Neural cell (in vitro differentiated cells): ENCODE measurements at regions not wholly inside any gene's neighbourhood (a gene's known extent, or its start where the extent isn't known, plus 50 kb on each side); places are given as distances from the start of the nearest gene placed in this dataset.
"Not testable (repeated sequence)": the region's sequence is repeated elsewhere in the genome, so short reads cannot be mapped to it uniquely, and the experiment has no call there.

Source experiments
- H2AFZ ChIP-seq: fragments of 200-600, 300-800 bp; sonication (generic), shearing (Covaris generic); 2 replicates; pipeline ENCODE4 v1.6.0; 2014; ENCODE audit warnings: low read depth, mild to moderate bottlenecking, antibody characterized with exemption, low read length, moderate library complexity
- H3F3A ChIP-seq: fragments of 200-600 bp; shearing (Covaris generic); 2 replicates; pipeline ENCODE4 v1.6.1; 2016; ENCODE audit warnings: mild to moderate bottlenecking, moderate library complexity, mixed read lengths, antibody characterized with exemption, low read length; ENCODE audit not compliant: insufficient read depth, poor library complexity, severe bottlenecking
- H3K27ac ChIP-seq: fragments of 200-600, 300-800 bp; sonication (generic), shearing (Covaris generic); 2 replicates; pipeline ENCODE4 v1.5.1; 2014; ENCODE audit warnings: mild to moderate bottlenecking, low read length, moderate library complexity
- H3K27me3 ChIP-seq: fragments of 300-800, 200-600 bp; sonication (generic), shearing (Covaris generic); 2 replicates; pipeline ENCODE4 v1.6.0; 2014; ENCODE audit warnings: mild to moderate bottlenecking, low read depth, low read length, moderate library complexity; ENCODE audit not compliant: insufficient read depth
- H3K36me3 ChIP-seq: fragments of 300-800, 200-600 bp; sonication (generic), shearing (Covaris generic); 2 replicates; pipeline ENCODE4 v1.5.1; 2014; ENCODE audit warnings: mild to moderate bottlenecking, antibody characterized with exemption, low read length, moderate library complexity; ENCODE audit not compliant: insufficient read depth
- H3K4me2 ChIP-seq: fragments of 300-800, 200-600 bp; sonication (generic), shearing (Covaris generic); 2 replicates; pipeline ENCODE4 v1.6.0; 2014; ENCODE audit warnings: mild to moderate bottlenecking, low read length
- H3K4me3 ChIP-seq: fragments of 300-800, 200-600 bp; sonication (generic), shearing (Covaris generic); 2 replicates; pipeline ENCODE4 v1.5.1; 2014; ENCODE audit warnings: mild to moderate bottlenecking, low read length, moderate library complexity
- H3K79me2 ChIP-seq: fragments of 200-600 bp; shearing (Covaris generic); replicated peaks from 2 replicates; pipeline ENCODE4 v1.6.0; 2014; ENCODE audit warnings: mild to moderate bottlenecking, low read length, moderate library complexity; ENCODE audit not compliant: insufficient read depth
- H3K9ac ChIP-seq: fragments of 300-800, 200-600 bp; sonication (generic), shearing (Covaris generic); 2 replicates; pipeline ENCODE4 v1.6.1; 2016; ENCODE audit warnings: mild to moderate bottlenecking, low read length, mixed read lengths
- H3K9me2 ChIP-seq: fragments of 200-600 bp; shearing (Covaris generic); 2 replicates; pipeline ENCODE4 v1.6.1; 2016; ENCODE audit warnings: mild to moderate bottlenecking, low read length, mixed read lengths; ENCODE audit not compliant: insufficient read depth
- H3K9me3 ChIP-seq: fragments of 200-600, 300-800 bp; sonication (generic), shearing (Covaris generic); 2 replicates; pipeline ENCODE4 v1.6.1; 2016; ENCODE audit warnings: mild to moderate bottlenecking, mixed run types, low read length, moderate library complexity, mixed read lengths
- H4K20me1 ChIP-seq: fragments of 200-600 bp; shearing (Covaris generic); 2 replicates; pipeline ENCODE4 v1.6.1; 2016; ENCODE audit warnings: mild to moderate bottlenecking, mixed run types; ENCODE audit not compliant: insufficient read depth
- CTCF ChIP-seq: fragments of 450-650 bp; IDR thresholded peaks from 2 replicates; pipeline ENCODE4 v1.5.1; 2014; ENCODE audit warnings: antibody characterized with exemption, mild to moderate bottlenecking, moderate library complexity; ENCODE audit not compliant: poor library complexity, severe bottlenecking
- EP300 ChIP-seq: fragments of 450-650 bp; conservative IDR thresholded peaks from 2 replicates; pipeline ENCODE4 v1.6.1; 2014; ENCODE audit warnings: antibody characterized with exemption, mild to moderate bottlenecking, moderate library complexity; ENCODE audit not compliant: poor library complexity, severe bottlenecking
- EZH2 ChIP-seq: fragments of 200-600, 300-800 bp; shearing (Covaris generic), sonication (generic); IDR thresholded peaks from 2 replicates; pipeline ENCODE4 v1.6.1; 2014; ENCODE audit warnings: antibody characterized with exemption, low read length, borderline replicate concordance, mild to moderate bottlenecking; ENCODE audit not compliant: insufficient read depth, poor library complexity, severe bottlenecking
- MXI1 ChIP-seq: fragments of 450-650 bp; conservative IDR thresholded peaks from 2 replicates; pipeline ENCODE4 v1.6.1; 2014; ENCODE audit warnings: antibody characterized with exemption, mild to moderate bottlenecking; ENCODE audit not compliant: poor library complexity, severe bottlenecking
- POLR2AphosphoS5 ChIP-seq: IDR thresholded peaks from 2 replicates; pipeline ENCODE4 v1.6.1; 2012
- RAD21 ChIP-seq: fragments of 450-650 bp; conservative IDR thresholded peaks from 2 replicates; pipeline ENCODE4 v1.6.1; 2014; ENCODE audit warnings: antibody characterized with exemption, mild to moderate bottlenecking, moderate library complexity
- REST ChIP-seq: IDR thresholded peaks from 2 replicates; pipeline ENCODE4 v1.6.1; 2012; ENCODE audit warnings: borderline replicate concordance
- SMC3 ChIP-seq: fragments of 450-650 bp; conservative IDR thresholded peaks from 2 replicates; pipeline ENCODE4 v1.6.1; 2014; ENCODE audit warnings: antibody characterized with exemption, mild to moderate bottlenecking, moderate library complexity; ENCODE audit not compliant: poor library complexity
- TAF1 ChIP-seq: IDR thresholded peaks from 2 replicates; pipeline ENCODE4 v1.6.1; 2012; ENCODE audit warnings: low read depth

GRCh38 chr7:109663806-109664205, 1094.1 kb downstream of the DNAJB9 start:
- H3F3A ChIP-seq, result no peaks in the 10 kb centered on the region
- no peaks in the 10 kb centered on the region for H3K79me2 ChIP-seq
- no peaks in the 10 kb centered on the region for H3K27me3 ChIP-seq
- TF ChIP-seq REST, result no peak
- TF ChIP-seq RAD21, result no peak
- no peak for TF ChIP-seq SMC3
- no peak for TF ChIP-seq EP300
- no peak for TF ChIP-seq POLR2AphosphoS5
- TF ChIP-seq MXI1, result no peak
- TF ChIP-seq EZH2, result no peak
- TF ChIP-seq TAF1, result no peak
- TF ChIP-seq CTCF, result no peak
- H3K9ac ChIP-seq, result no peak overlapping the region
- H3K27ac ChIP-seq, result no peak overlapping the region
- H4K20me1 ChIP-seq, result no peaks in the 10 kb centered on the region
- H2AFZ ChIP-seq, result no peak overlapping the region
- H3K9me2 ChIP-seq, result no peaks in the 10 kb centered on the region
- no peaks in the 10 kb centered on the region for H3K9me3 ChIP-seq
- no peak overlapping the region for H3K4me2 ChIP-seq
- no peaks in the 10 kb centered on the region for H3K36me3 ChIP-seq
- no peak overlapping the region for H3K4me3 ChIP-seq

GRCh38 chr7:109687269-109687668, 1117.6 kb downstream of the DNAJB9 start:
- H3F3A ChIP-seq, H3K79me2 ChIP-seq, H3K9me2 ChIP-seq, H2AFZ ChIP-seq, H3K27ac ChIP-seq, H3K27me3 ChIP-seq, H3K36me3 ChIP-seq, H3K9ac ChIP-seq, H3K4me2 ChIP-seq, H4K20me1 ChIP-seq, H3K9me3 ChIP-seq, H3K4me3 ChIP-seq: not testable (repeated sequence)

DNA sequence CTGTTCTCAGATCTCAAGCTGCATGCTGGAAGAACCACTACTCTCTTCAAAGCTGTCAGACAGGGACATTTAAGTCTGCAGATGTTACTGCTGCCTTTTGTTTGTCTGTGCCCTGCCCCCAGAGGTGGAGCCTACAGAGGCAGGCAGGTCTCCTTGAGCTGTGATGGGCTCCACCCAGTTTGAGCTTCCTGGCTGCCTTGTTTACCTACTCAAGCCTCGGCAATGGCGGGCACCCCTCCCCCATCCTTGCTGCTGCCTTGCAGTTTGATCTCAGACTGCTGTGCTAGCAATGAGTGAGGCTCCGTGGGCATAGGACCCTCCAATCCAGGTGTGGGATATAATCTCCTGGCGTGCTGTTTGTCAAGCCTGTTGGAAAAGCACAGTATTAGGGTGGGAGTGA, 1122.9 kb downstream of the DNAJB9 start:
- not testable (repeated sequence) for H3K9me3 ChIP-seq, H3K27ac ChIP-seq, H3K27me3 ChIP-seq, H3K36me3 ChIP-seq, H3F3A ChIP-seq, H4K20me1 ChIP-seq, H3K4me3 ChIP-seq, H2AFZ ChIP-seq, H3K4me2 ChIP-seq, H3K9me2 ChIP-seq, H3K79me2 ChIP-seq, H3K9ac ChIP-seq
